Ectodermal cell (in vitro differentiated cells): ENCODE measurements at regions not wholly inside any gene's neighbourhood (a gene's known extent, or its start where the extent isn't known, plus 50 kb on each side); places are given as distances from the start of the nearest gene placed in this dataset.

Experiments
- H3K27ac ChIP-seq: 2 replicates; pipeline ENCODE4 v1.7.0; 2013; ENCODE audit warnings: mild to moderate bottlenecking, low read depth, low read length; ENCODE audit not compliant: insufficient read depth, poor library complexity, severe bottlenecking
- H3K27me3 ChIP-seq: 2 replicates; pipeline ENCODE4 v1.7.0; 2013; ENCODE audit warnings: mild to moderate bottlenecking, low read length; ENCODE audit not compliant: insufficient read depth, control insufficient read depth, poor library complexity, severe bottlenecking
- H3K36me3 ChIP-seq: one replicate; pipeline ENCODE4 v1.7.0; 2013; ENCODE audit warnings: low read length; ENCODE audit not compliant: control insufficient read depth, insufficient read depth
- H3K4me1 ChIP-seq: one replicate; pipeline ENCODE4 v1.7.0; 2013; ENCODE audit warnings: low read length; ENCODE audit not compliant: control insufficient read depth, insufficient read depth
- H3K4me3 ChIP-seq: 2 replicates; pipeline ENCODE4 v1.7.0; 2013; ENCODE audit warnings: low read depth, low read length, control low read depth; ENCODE audit not compliant: insufficient read depth
- H3K9me3 ChIP-seq: 2 replicates; pipeline ENCODE4 v1.7.0; 2013; ENCODE audit warnings: mild to moderate bottlenecking, low read length, moderate library complexity; ENCODE audit not compliant: control insufficient read depth
- WGBS, 2 experiments: methylation state at CpG; one replicate each; pipeline ENCODE4 v1.1.7; 2013; ENCODE audit warnings: missing lambda C conversion rate in 2 of 2; 5-methylcytosine and 5-hydroxymethylcytosine counted together

GRCh38 chr13:104387510-104387909, 1321.3 kb upstream of the SLC10A2 start:
- 88% methylated on average over 2 of the region's 3 CpGs; no CpG with 5 or more reads in 1 of the 2 experiments for WGBS, 2 experiments
- Histone ChIP-seq H3K4me3 (no peak overlapping the region), H3K27me3 (no peaks in the 10 kb centered on the region), H3K4me1 (no peaks in the 10 kb centered on the region), H3K27ac (no peak overlapping the region), H3K9me3 (peaks cover 2% of the 10 kb centered on the region), H3K36me3 (no peaks in the 10 kb centered on the region)

- no peak overlapping the region for H3K4me3 ChIP-seq
- H3K27ac ChIP-seq = no peak overlapping the region
- peaks cover 2% of the 10 kb centered on the region for H3K9me3 ChIP-seq
- no peaks in the 10 kb centered on the region for H3K27me3 ChIP-seq
- H3K4me1 ChIP-seq = no peaks in the 10 kb centered on the region
- no peaks in the 10 kb centered on the region for H3K36me3 ChIP-seq
- WGBS, 2 experiments = 88 to 91% methylated on average over 2 of the region's 2 CpGs
Observed at GRCh38 chr13:104385404-104385803, 1319.2 kb upstream of the SLC10A2 start.

DNA sequence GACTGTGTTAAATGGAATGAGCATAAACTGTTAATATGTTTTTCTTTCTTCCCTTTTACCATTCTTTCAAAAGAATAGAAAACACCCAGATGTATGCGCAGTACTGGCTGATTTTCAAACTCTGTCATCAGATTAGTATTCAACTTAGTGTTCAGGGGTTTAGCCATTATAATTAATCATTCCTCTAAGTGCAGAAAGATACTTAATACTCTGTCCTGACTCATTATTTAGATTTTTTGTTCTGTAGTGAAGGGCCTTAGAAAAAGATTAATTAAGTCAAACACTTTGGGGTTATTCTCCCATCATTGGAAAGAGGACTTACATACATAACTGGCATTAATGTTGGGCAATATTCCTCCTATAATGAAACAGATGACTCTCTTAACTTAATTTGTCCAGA, 1316.7 kb upstream of the SLC10A2 start:
- H3K4me3 ChIP-seq = no peak overlapping the region
- no peaks in the 10 kb centered on the region for H3K4me1 ChIP-seq
- no peaks in the 10 kb centered on the region for H3K36me3 ChIP-seq
- H3K9me3 ChIP-seq = peaks cover 1% of the 10 kb centered on the region
- no peaks in the 10 kb centered on the region for H3K27me3 ChIP-seq
- H3K27ac ChIP-seq = no peak overlapping the region
- 100% methylated on average over 1 of the region's 1 CpG for WGBS, 2 experiments

- no peaks in the 10 kb centered on the region for H3K4me1 ChIP-seq
- H3K9me3 ChIP-seq = no peaks in the 10 kb centered on the region
- no peak overlapping the region for H3K4me3 ChIP-seq
- no peak overlapping the region for H3K27ac ChIP-seq
- no peaks in the 10 kb centered on the region for H3K36me3 ChIP-seq
- no CpG with 5 or more reads among the region's 1 CpG for WGBS, 2 experiments
- no peaks in the 10 kb centered on the region for H3K27me3 ChIP-seq
Observed at GRCh38 chr13:104376588-104376987, 1310.4 kb upstream of the SLC10A2 start.

DNA sequence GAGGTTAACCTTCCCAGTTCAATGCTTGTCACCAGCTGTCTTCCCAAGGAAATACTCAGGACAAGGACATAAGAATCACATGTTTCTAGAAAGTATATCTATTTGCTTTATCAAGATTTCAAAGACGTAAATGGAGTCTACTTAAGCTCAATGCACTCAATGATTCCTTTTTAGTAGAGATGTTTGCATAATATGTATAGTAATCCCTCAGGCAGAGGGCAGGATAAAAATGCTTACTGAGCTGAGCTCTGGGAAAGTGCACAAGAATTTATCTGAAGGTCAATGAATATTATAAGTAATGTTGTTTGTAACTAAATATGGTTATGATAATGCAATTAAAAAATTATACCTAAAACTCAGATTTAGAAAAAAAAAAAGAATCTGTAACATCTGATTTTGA, 1309.4 kb upstream of the SLC10A2 start:
- 89% methylated on average over 1 of the region's 1 CpG; no CpG with 5 or more reads in 1 of the 2 experiments for WGBS, 2 experiments
- Histone ChIP-seq H3K27me3 (no peaks in the 10 kb centered on the region), H3K4me3 (no peak overlapping the region), H3K27ac (no peak overlapping the region), H3K36me3 (no peaks in the 10 kb centered on the region), H3K4me1 (no peaks in the 10 kb centered on the region), H3K9me3 (no peaks in the 10 kb centered on the region)

- H3K4me1 ChIP-seq = no peaks in the 10 kb centered on the region
- no peaks in the 10 kb centered on the region for H3K9me3 ChIP-seq
- no peak overlapping the region for H3K4me3 ChIP-seq
- no peaks in the 10 kb centered on the region for H3K27me3 ChIP-seq
- WGBS, 2 experiments = 91% methylated on average over 5 to 6 of the region's 6 CpGs
- no peak overlapping the region for H3K27ac ChIP-seq
- H3K36me3 ChIP-seq = no peaks in the 10 kb centered on the region
Observed at GRCh38 chr13:104372095-104372655, 1306.0 kb upstream of the SLC10A2 start.

- 83 to 96% methylated on average over 2 of the region's 2 CpGs for WGBS, 2 experiments
- Histone ChIP-seq H3K9me3 (no peaks in the 10 kb centered on the region), H3K27me3 (no peaks in the 10 kb centered on the region), H3K4me3 (no peak overlapping the region), H3K27ac (no peak overlapping the region), H3K4me1 (no peaks in the 10 kb centered on the region), H3K36me3 (no peaks in the 10 kb centered on the region)
Observed at GRCh38 chr13:104365430-104365829, 1299.2 kb upstream of the SLC10A2 start.

DNA sequence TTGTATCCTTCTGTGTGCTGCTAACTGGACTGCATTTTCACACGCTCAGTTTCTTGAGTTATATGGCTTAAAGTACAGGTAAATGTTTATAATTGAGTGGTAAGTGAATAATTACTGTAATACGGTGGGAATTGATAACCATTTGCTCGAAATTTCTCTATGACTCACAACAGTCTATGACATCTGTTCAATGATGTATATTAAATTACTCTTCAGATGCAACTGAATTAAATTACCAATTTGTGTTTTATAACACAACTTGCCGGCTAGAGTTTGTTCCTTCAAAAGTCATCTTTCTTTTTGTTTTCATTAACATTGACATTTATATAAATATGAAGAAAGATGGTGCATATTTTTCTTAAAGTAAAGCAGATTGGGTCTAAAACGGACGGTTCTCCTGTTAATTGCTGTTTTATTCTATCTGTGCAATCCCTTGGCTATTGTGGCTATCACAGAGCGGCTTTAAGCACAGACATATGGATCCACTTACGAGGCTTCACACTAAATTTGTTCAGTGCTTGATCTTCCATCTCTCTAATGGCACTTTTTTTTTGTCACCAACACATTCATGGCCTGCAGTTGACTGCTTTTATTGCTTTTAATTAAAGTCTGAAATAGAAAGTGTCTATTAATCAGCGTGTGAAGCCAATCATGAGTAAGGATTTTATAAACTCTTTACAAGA, 1291.6 kb upstream of the SLC10A2 start:
- 95% methylated on average over 7 to 8 of the region's 9 CpGs for WGBS, 2 experiments
- Histone ChIP-seq H3K27me3 (no peaks in the 10 kb centered on the region), H3K4me3 (no peak overlapping the region), H3K4me1 (no peaks in the 10 kb centered on the region), H3K36me3 (no peaks in the 10 kb centered on the region), H3K9me3 (no peaks in the 10 kb centered on the region), H3K27ac (no peak overlapping the region)

DNA sequence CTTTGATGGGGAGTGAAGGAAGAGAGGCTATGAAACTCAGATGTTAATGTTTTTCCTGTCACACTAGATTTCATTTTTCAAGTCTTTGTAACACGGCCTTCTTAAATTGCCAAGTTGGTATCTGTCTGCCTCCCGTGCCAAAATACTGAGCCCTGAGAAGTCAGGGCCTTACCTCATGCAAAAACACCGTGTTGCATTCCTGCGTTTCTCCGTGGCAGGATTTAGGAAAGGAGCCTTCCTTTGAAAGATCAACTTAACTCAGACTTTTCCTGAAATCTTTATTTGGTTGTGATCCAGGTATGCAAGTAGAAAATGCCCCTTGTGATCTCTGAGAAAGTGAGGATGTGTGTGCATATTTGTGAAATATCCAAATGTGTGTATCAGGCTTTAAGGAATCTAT, 1291.0 kb upstream of the SLC10A2 start:
- Histone ChIP-seq H3K27me3 (no peaks in the 10 kb centered on the region), H3K4me3 (no peak overlapping the region), H3K27ac (no peak overlapping the region), H3K4me1 (no peaks in the 10 kb centered on the region), H3K36me3 (no peaks in the 10 kb centered on the region), H3K9me3 (no peaks in the 10 kb centered on the region)
- 71 to 72% methylated on average over 5 of the region's 5 CpGs for WGBS, 2 experiments

DNA sequence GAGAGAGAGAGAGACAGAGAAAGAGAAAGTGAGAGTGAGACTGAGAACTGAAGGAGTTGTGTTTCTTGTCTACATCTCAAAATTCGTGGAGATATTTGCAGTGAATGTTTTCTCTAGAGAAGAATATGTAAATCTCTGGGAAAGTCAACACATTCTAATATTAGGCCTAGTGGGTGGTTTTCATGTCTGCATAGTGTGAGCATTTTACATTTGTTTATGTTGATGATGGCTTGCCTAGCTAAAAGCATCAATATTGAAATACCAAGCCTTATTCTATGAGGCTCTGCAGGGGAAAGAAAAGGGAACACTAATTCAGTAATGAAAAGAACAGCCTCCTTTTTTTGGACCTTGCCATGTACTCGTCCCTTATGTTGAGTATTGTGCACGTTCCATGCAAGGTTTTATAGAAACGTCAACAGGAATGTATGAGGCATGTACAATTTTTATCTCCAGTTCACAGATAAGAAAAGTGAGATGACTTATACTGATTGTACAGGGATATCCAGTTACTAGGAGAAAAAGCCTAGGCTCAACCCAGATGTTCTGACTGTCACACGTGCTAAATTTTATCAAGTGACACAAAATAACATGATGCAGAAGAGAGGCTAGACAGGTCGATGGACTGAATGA, 1288.9 kb upstream of the SLC10A2 start:
- no peaks in the 10 kb centered on the region for H3K9me3 ChIP-seq

More for the DNA sequence above, 1288.9 kb upstream of the SLC10A2 start:
- Histone ChIP-seq H3K4me1 (no peaks in the 10 kb centered on the region), H3K27ac (no peak overlapping the region), H3K4me3 (no peak overlapping the region), H3K27me3 (no peaks in the 10 kb centered on the region), H3K36me3 (no peaks in the 10 kb centered on the region)
- WGBS, 2 experiments = 97% methylated on average over 6 of the region's 6 CpGs
